A172 (cell line): ENCODE measurements at regions not wholly inside any gene's neighbourhood (a gene's known extent, or its start where the extent isn't known, plus 50 kb on each side); places are given as distances from the start of the nearest gene placed in this dataset.
"Not testable (repeated sequence)": the region's sequence is repeated elsewhere in the genome, so short reads cannot be mapped to it uniquely, and the experiment has no call there.

Source experiments
- DNase-seq: peaks from one replicate; pipeline ENCODE4 v3.0.0-alpha.2; 2015; ENCODE audit warnings: low spot score

- DNase-seq = no peak
These were observed 146.8 kb downstream of the USP46 start for GRCh38 chr4:52512291-52512690.

DNA sequence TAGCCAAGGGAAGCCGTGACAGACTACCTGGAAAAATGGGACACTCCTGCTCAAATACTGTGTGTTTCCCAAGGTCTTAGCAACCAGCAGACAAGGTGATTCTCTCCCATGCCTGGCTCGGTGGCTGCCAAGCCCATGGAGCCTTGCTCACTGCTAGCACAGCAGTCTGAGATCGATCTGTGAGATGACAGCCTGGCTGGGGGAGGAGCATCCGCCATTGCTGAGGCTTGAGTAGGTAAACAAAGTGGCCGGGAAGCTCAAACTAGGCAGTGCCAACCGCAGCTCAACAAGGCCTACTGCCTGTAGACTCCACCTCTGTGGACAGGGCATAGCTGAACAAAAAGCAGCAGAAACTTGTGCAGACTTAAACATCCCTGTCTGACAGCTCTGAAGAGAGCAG, 137.0 kb downstream of the USP46 start:
- not testable (repeated sequence) for DNase-seq

DNA sequence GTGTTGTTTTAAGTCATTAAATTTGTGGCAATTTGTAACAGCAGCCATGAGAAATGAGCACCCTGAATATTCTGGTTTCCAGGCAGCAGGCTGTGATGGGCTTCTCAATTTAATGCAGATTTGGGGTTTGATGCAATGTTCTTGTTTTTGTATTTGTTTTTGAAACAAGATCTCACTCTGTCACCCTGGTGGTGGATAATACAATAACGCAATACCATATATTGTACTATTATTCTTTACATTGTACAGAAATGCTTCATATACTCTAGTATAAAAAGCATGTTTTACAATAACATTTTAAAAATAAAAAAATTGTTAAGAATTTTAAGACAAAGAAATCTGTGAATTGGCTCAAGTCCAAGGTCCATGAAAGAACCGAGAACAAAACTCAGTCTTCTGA, 129.1 kb downstream of the USP46 start:
- no peak for DNase-seq

- no peak for DNase-seq
These were observed 123.3 kb downstream of the USP46 start for GRCh38 chr4:52535793-52536192.
